DND-41 (cell line): ENCODE measurements at regions not wholly inside any gene's neighbourhood (a gene's known extent, or its start where the extent isn't known, plus 50 kb on each side); places are given as distances from the start of the nearest gene placed in this dataset.

Source experiments
- ATAC-seq: fragments of 200-7000 bp; cut with Tn5 transposase; 3 replicates; pipeline ENCODE4 v1.9.1; 2021; ENCODE audit warnings: low read depth; ENCODE audit not compliant: insufficient read depth
- DNase-seq: peaks from one replicate; pipeline ENCODE4 v3.0.0-alpha.2; 2020
- H2AFZ ChIP-seq: 2 replicates; pipeline ENCODE4 v1.6.0; 2012; ENCODE audit warnings: low read depth, low read length
- H3K27ac ChIP-seq: 2 replicates; pipeline ENCODE4 v1.5.1; 2012; ENCODE audit warnings: low read length, inconsistent platforms
- H3K27me3 ChIP-seq: fragments of 200-600 bp; sonication (generic); 2 replicates; pipeline ENCODE4 v1.6.0; 2012; ENCODE audit warnings: low read length, mild to moderate bottlenecking, inconsistent platforms; ENCODE audit not compliant: insufficient read depth, poor library complexity
- H3K36me3 ChIP-seq: 2 replicates; pipeline ENCODE4 v1.5.1; 2012; ENCODE audit warnings: low read length, inconsistent platforms; ENCODE audit not compliant: insufficient read depth
- H3K4me1 ChIP-seq: 2 replicates; pipeline ENCODE4 v1.5.1; 2012; ENCODE audit warnings: mild to moderate bottlenecking, low read length; ENCODE audit not compliant: insufficient read depth
- H3K4me2 ChIP-seq: 2 replicates; pipeline ENCODE4 v1.6.0; 2012; ENCODE audit warnings: mild to moderate bottlenecking, moderate library complexity, low read length, inconsistent platforms; ENCODE audit not compliant: insufficient read depth
- H3K4me3 ChIP-seq, 2 experiments: fragments of 200-600 bp in 1 of 2; shearing (Covaris generic) in 1 of 2; 2 replicates each; pipeline ENCODE4 v1.5.1; 2012 to 2016; ENCODE audit warnings: inconsistent platforms in 2 of 2, low read length in 2 of 2, mild to moderate bottlenecking in 2 of 2, low read depth in 1 of 2, moderate library complexity in 1 of 2
- H3K79me2 ChIP-seq: 2 replicates; pipeline ENCODE4 v1.6.0; 2012; ENCODE audit warnings: low read length, inconsistent platforms; ENCODE audit not compliant: insufficient read depth
- H3K9ac ChIP-seq: 2 replicates; pipeline ENCODE4 v1.6.0; 2012; ENCODE audit warnings: low read depth, mild to moderate bottlenecking, inconsistent platforms, low read length, moderate library complexity
- H3K9me3 ChIP-seq: 2 replicates; pipeline ENCODE4 v1.5.1; 2012; ENCODE audit warnings: low read length, moderate library complexity, mild to moderate bottlenecking, inconsistent platforms; ENCODE audit not compliant: insufficient read depth, severe bottlenecking
- H4K20me1 ChIP-seq: 2 replicates; pipeline ENCODE4 v1.6.0; 2012; ENCODE audit warnings: low read length; ENCODE audit not compliant: insufficient read depth
- EZH2 ChIP-seq: IDR thresholded peaks from 3 replicates; pipeline ENCODE4 v1.6.1; 2012; ENCODE audit warnings: borderline replicate concordance, low read depth, mild to moderate bottlenecking, moderate library complexity, low read length, inconsistent platforms; ENCODE audit not compliant: severe bottlenecking
- TF ChIP-seq, protein P1 (sequence below): IDR thresholded peaks from 2 replicates; pipeline ENCODE4 v1.5.1; 2012; ENCODE audit warnings: borderline replicate concordance, low read length, moderate library complexity, mild to moderate bottlenecking; ENCODE audit not compliant: poor library complexity, severe bottlenecking; ENCODE audit errors: extremely low read depth

GRCh38 chr10:37733822-37734221 is 123.6 kb downstream of the ZNF248 start:
- H3K4me2 ChIP-seq: no peak overlapping the region
- H3K79me2 ChIP-seq: no peaks in the 10 kb centered on the region
- ATAC-seq: no peak
- no peaks in the 10 kb centered on the region for H3K9me3 ChIP-seq
- TF ChIP-seq, protein P1, sequence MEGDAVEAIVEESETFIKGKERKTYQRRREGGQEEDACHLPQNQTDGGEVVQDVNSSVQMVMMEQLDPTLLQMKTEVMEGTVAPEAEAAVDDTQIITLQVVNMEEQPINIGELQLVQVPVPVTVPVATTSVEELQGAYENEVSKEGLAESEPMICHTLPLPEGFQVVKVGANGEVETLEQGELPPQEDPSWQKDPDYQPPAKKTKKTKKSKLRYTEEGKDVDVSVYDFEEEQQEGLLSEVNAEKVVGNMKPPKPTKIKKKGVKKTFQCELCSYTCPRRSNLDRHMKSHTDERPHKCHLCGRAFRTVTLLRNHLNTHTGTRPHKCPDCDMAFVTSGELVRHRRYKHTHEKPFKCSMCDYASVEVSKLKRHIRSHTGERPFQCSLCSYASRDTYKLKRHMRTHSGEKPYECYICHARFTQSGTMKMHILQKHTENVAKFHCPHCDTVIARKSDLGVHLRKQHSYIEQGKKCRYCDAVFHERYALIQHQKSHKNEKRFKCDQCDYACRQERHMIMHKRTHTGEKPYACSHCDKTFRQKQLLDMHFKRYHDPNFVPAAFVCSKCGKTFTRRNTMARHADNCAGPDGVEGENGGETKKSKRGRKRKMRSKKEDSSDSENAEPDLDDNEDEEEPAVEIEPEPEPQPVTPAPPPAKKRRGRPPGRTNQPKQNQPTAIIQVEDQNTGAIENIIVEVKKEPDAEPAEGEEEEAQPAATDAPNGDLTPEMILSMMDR: no peak
- TF ChIP-seq EZH2: no peak
- no peak overlapping the region for H3K4me3 ChIP-seq
- no peaks in the 10 kb centered on the region for H3K27me3 ChIP-seq
- no peak for DNase-seq
- H4K20me1 ChIP-seq: no peaks in the 10 kb centered on the region
- H3K9ac ChIP-seq: no peak overlapping the region
- no peak overlapping the region for H2AFZ ChIP-seq
- no peaks in the 10 kb centered on the region for H3K4me1 ChIP-seq
- no peak overlapping the region for H3K27ac ChIP-seq
- no peaks in the 10 kb centered on the region for H3K36me3 ChIP-seq

- Histone ChIP-seq H3K4me3 (no peak overlapping the region), H3K4me1 (no peaks in the 10 kb centered on the region), H3K36me3 (no peaks in the 10 kb centered on the region), H2AFZ (no peak overlapping the region), H3K27me3 (no peaks in the 10 kb centered on the region), H3K27ac (no peak overlapping the region), H3K9me3 (no peaks in the 10 kb centered on the region), H3K4me2 (no peak overlapping the region), H4K20me1 (no peaks in the 10 kb centered on the region), H3K79me2 (no peaks in the 10 kb centered on the region), H3K9ac (no peak overlapping the region)
- TF ChIP-seq, protein P1: no peak
- no peak for TF ChIP-seq EZH2
- no peak for ATAC-seq
- no peak for DNase-seq
Observed at GRCh38 chr10:37732685-37733084, 124.7 kb downstream of the ZNF248 start.

DNA sequence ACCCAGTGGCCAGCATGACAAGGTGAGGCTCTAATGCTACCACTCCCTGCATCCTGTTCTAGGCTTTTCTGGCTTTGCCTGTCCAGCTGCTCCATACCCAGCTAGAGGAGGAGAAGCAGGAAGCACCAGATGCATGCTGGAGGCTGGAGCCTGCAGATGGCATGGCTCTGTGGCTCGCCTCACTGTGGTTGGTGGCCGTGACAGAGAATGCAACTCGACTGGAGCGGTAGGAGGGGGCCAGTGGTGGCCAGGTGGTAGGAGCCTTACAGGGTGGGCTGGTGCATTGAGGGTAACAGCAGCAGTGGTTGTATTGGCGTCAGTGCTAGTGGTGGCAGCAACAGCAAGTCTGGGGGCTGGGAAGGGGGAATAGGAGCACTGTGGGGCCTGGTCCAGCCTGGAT is 128.6 kb downstream of the ZNF248 start:
- H2AFZ ChIP-seq: no peak overlapping the region
- no peaks in the 10 kb centered on the region for H3K4me1 ChIP-seq
- H3K9me3 ChIP-seq: no peaks in the 10 kb centered on the region
- H3K4me2 ChIP-seq: no peak overlapping the region
- H3K79me2 ChIP-seq: no peaks in the 10 kb centered on the region
- H3K9ac ChIP-seq: no peak overlapping the region
- H4K20me1 ChIP-seq: no peaks in the 10 kb centered on the region
- H3K36me3 ChIP-seq: no peaks in the 10 kb centered on the region
- H3K27me3 ChIP-seq: no peaks in the 10 kb centered on the region
- ATAC-seq (peak; percentile 71), DNase-seq (peak; percentile 25)
- TF ChIP-seq, protein P1: no peak
- no peak for TF ChIP-seq EZH2
- H3K4me3 ChIP-seq: no peak overlapping the region
- no peak overlapping the region for H3K27ac ChIP-seq
